ENCODE measurements at regions not wholly inside any gene's neighbourhood (a gene's known extent, or its start where the extent isn't known, plus 50 kb on each side); places are given as distances from the start of the nearest gene placed in this dataset.

GRCh38 chr14:89657014-89657413 is 240.0 kb upstream of the FOXN3 start:
- Mint-ChIP-seq H3K4me3 (no peak overlapping the region), H3K36me3 (no peaks in the 10 kb centered on the region), H3K27me3 (peaks cover 4% of the 10 kb centered on the region), H3K4me1 (peaks cover 0 to 13% (median 5%) of the 10 kb centered on the region in 4 donors), H3K9me3 (peaks cover 0 to 4% (median 0%) of the 10 kb centered on the region in 7 donors), H3K27ac (peak overlapping the region in 1 of 3 donors; percentile 30)
- H3K27me3 ChIP-seq (ENCODE audit: control insufficient read depth, insufficient read depth, low read length), result no peaks in the 10 kb centered on the region
- H3K4me1 ChIP-seq (ENCODE audit: control insufficient read depth, insufficient read depth, low read length, poor library complexity, severe bottlenecking), result no peaks in the 10 kb centered on the region
- H3K36me3 ChIP-seq (ENCODE audit: control insufficient read depth, insufficient read depth, low read length), result no peaks in the 10 kb centered on the region
- H3K27ac ChIP-seq (ENCODE audit: insufficient read depth, low read length, poor library complexity, severe bottlenecking), result no peak overlapping the region
- no peaks in the 10 kb centered on the region for H3K9me3 ChIP-seq (ENCODE audit: control insufficient read depth in 2 of 2, low read length in 2 of 2)
- no peak for ATAC-seq (ENCODE audit: low read depth in 2 of 2)
- DNase-seq, result no peak
- H3K4me3 ChIP-seq (ENCODE audit: low read depth, low read length), result no peak overlapping the region

DNA sequence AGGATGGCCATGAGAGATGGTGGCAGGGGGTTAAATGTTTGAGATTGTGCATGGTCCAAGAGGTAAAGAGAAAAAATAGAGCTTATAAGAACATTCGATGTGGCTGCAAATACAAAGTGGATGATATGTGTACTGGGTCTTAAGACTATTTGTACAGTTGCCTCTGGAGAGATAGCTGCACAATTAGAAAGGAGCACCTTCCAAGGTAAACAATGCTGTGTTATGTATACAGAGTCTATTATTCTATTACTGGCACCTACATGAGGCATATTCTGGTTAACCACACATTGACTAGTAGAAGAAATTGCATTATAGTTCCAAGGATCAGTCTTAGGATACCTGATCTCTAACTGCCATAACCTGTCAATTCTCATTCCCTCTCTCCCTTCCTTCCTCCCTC is 238.0 kb upstream of the FOXN3 start:
- no peak overlapping the region for H3K27ac Mint-ChIP-seq
- no peak for ATAC-seq (ENCODE audit: low read depth in 2 of 2)
- Histone ChIP-seq H3K9me3 (ENCODE audit: control insufficient read depth in 2 of 2, low read length in 2 of 2) (no peaks in the 10 kb centered on the region), H3K36me3 (ENCODE audit: control insufficient read depth, insufficient read depth, low read length) (no peaks in the 10 kb centered on the region), H3K4me3 (ENCODE audit: low read depth, low read length) (no peak overlapping the region), H3K27me3 (ENCODE audit: control insufficient read depth, insufficient read depth, low read length) (no peaks in the 10 kb centered on the region), H3K27ac (ENCODE audit: insufficient read depth, low read length, poor library complexity, severe bottlenecking) (no peak overlapping the region), H3K4me1 (ENCODE audit: control insufficient read depth, insufficient read depth, low read length, poor library complexity, severe bottlenecking) (no peaks in the 10 kb centered on the region)
- peaks cover 0 to 13% (median 8%) of the 10 kb centered on the region in 4 donors for H3K4me1 Mint-ChIP-seq
- DNase-seq, result no peak
- H3K27me3 Mint-ChIP-seq, result no peaks in the 10 kb centered on the region
- peaks cover 0 to 4% (median 0%) of the 10 kb centered on the region in 7 donors for H3K9me3 Mint-ChIP-seq
- H3K4me3 Mint-ChIP-seq, result no peak overlapping the region
- H3K36me3 Mint-ChIP-seq, result no peaks in the 10 kb centered on the region

DNA sequence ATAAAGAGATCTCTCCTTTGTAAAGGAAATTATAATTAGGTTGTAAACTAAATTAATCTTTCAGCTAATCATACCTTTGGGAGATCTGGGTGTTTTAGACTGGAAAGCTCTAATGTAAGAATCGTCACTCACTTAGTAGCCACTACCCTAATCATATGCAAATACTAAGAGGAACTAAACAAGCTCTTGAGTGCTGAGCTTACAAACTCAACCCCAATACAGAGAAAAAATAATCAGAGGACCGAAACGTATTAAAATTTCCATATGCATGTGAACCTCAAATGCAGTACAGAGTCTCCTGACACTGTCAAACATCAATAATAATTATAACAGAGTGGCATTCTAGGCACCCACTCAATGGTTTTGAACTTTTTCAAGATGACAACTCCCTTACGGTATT is 235.3 kb upstream of the FOXN3 start:
- ATAC-seq (ENCODE audit: low read depth in 2 of 2) (no peak), DNase-seq (no peak)
- Mint-ChIP-seq H3K9me3 (peaks cover 0 to 4% (median 0%) of the 10 kb centered on the region in 7 donors), H3K36me3 (no peaks in the 10 kb centered on the region), H3K27ac (no peak overlapping the region), H3K27me3 (peaks cover 5% of the 10 kb centered on the region), H3K4me3 (no peak overlapping the region), H3K4me1 (peaks cover 11 to 20% (median 13%) of the 10 kb centered on the region in 4 donors)
- H3K9me3 ChIP-seq (ENCODE audit: control insufficient read depth in 2 of 2, low read length in 2 of 2), result no peaks in the 10 kb centered on the region
- H3K4me3 ChIP-seq (ENCODE audit: low read depth, low read length), result no peak overlapping the region
- H3K4me1 ChIP-seq (ENCODE audit: control insufficient read depth, insufficient read depth, low read length, poor library complexity, severe bottlenecking), result peaks cover 4% of the 10 kb centered on the region
- H3K27ac ChIP-seq (ENCODE audit: insufficient read depth, low read length, poor library complexity, severe bottlenecking), result no peak overlapping the region
- H3K36me3 ChIP-seq (ENCODE audit: control insufficient read depth, insufficient read depth, low read length), result no peaks in the 10 kb centered on the region
- no peaks in the 10 kb centered on the region for H3K27me3 ChIP-seq (ENCODE audit: control insufficient read depth, insufficient read depth, low read length)

DNA sequence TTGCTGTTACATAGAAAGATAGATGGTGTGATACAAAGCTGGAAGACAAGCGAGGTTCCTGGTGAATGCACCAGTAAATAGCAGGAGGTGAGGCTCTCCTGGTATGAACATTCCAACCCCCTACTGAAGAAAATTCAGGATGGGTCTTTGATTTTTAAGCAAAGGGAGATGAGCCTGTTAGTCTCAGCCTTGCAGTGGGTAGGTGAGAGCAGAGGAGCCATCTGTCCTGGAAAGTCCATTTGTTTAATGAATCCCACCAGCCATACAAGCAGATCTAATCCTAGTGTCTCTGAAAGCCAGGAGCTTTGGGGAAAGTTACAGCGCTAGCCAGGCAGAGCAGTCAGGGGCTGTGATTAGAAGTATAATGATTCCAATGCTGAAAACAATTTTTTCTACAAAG is 234.8 kb upstream of the FOXN3 start:
- Mint-ChIP-seq H3K27me3 (peaks cover 5% of the 10 kb centered on the region), H3K27ac (no peak overlapping the region), H3K9me3 (peaks cover 0 to 3% (median 0%) of the 10 kb centered on the region in 7 donors), H3K4me1 (peaks cover 11 to 19% (median 12%) of the 10 kb centered on the region in 4 donors), H3K4me3 (no peak overlapping the region), H3K36me3 (no peaks in the 10 kb centered on the region)
- no peaks in the 10 kb centered on the region for H3K27me3 ChIP-seq (ENCODE audit: control insufficient read depth, insufficient read depth, low read length)
- ATAC-seq (ENCODE audit: low read depth in 2 of 2) (no peak), DNase-seq (no peak)
- H3K27ac ChIP-seq (ENCODE audit: insufficient read depth, low read length, poor library complexity, severe bottlenecking), result no peak overlapping the region
- H3K9me3 ChIP-seq (ENCODE audit: control insufficient read depth in 2 of 2, low read length in 2 of 2), result no peaks in the 10 kb centered on the region
- H3K4me3 ChIP-seq (ENCODE audit: low read depth, low read length), result no peak overlapping the region
- no peaks in the 10 kb centered on the region for H3K36me3 ChIP-seq (ENCODE audit: control insufficient read depth, insufficient read depth, low read length)
- peaks cover 4% of the 10 kb centered on the region for H3K4me1 ChIP-seq (ENCODE audit: control insufficient read depth, insufficient read depth, low read length, poor library complexity, severe bottlenecking)

- H3K9me3 Mint-ChIP-seq, result peaks cover 0 to 1% (median 0%) of the 10 kb centered on the region in 7 donors
- H3K4me3 Mint-ChIP-seq, result no peak overlapping the region
- no peaks in the 10 kb centered on the region for H3K27me3 ChIP-seq (ENCODE audit: control insufficient read depth, insufficient read depth, low read length)
- peaks cover 4% of the 10 kb centered on the region for H3K4me1 ChIP-seq (ENCODE audit: control insufficient read depth, insufficient read depth, low read length, poor library complexity, severe bottlenecking)
- no peak overlapping the region for H3K27ac ChIP-seq (ENCODE audit: insufficient read depth, low read length, poor library complexity, severe bottlenecking)
- H3K36me3 Mint-ChIP-seq, result no peaks in the 10 kb centered on the region
- no peak overlapping the region for H3K27ac Mint-ChIP-seq
- DNase-seq, result peak in 1 of 3 donors; percentile 44
- H3K4me1 Mint-ChIP-seq, result peaks cover 11 to 16% (median 12%) of the 10 kb centered on the region in 4 donors
- H3K27me3 Mint-ChIP-seq, result peaks cover 5% of the 10 kb centered on the region
- no peaks in the 10 kb centered on the region for H3K36me3 ChIP-seq (ENCODE audit: control insufficient read depth, insufficient read depth, low read length)
- H3K4me3 ChIP-seq (ENCODE audit: low read depth, low read length), result no peak overlapping the region
- no peak for ATAC-seq (ENCODE audit: low read depth in 2 of 2)
- H3K9me3 ChIP-seq (ENCODE audit: control insufficient read depth in 2 of 2, low read length in 2 of 2), result no peaks in the 10 kb centered on the region
These were observed 233.3 kb upstream of the FOXN3 start for GRCh38 chr14:89650077-89650978.

- DNase-seq, result no peak
- no peaks in the 10 kb centered on the region for H3K36me3 Mint-ChIP-seq
- H3K4me1 ChIP-seq (ENCODE audit: control insufficient read depth, insufficient read depth, low read length, poor library complexity, severe bottlenecking), result peaks cover 4% of the 10 kb centered on the region
- no peak overlapping the region for H3K27ac ChIP-seq (ENCODE audit: insufficient read depth, low read length, poor library complexity, severe bottlenecking)
- peaks cover 10 to 16% (median 11%) of the 10 kb centered on the region in 4 donors for H3K4me1 Mint-ChIP-seq
- H3K36me3 ChIP-seq (ENCODE audit: control insufficient read depth, insufficient read depth, low read length), result no peaks in the 10 kb centered on the region
- H3K27ac Mint-ChIP-seq, result no peak overlapping the region
- H3K4me3 Mint-ChIP-seq, result no peak overlapping the region
- H3K9me3 Mint-ChIP-seq, result peaks cover 0 to 1% (median 0%) of the 10 kb centered on the region in 7 donors
- no peaks in the 10 kb centered on the region for H3K27me3 ChIP-seq (ENCODE audit: control insufficient read depth, insufficient read depth, low read length)
- no peak for ATAC-seq (ENCODE audit: low read depth in 2 of 2)
- no peaks in the 10 kb centered on the region for H3K9me3 ChIP-seq (ENCODE audit: control insufficient read depth in 2 of 2, low read length in 2 of 2)
- H3K27me3 Mint-ChIP-seq, result peaks cover 5% of the 10 kb centered on the region
- no peak overlapping the region for H3K4me3 ChIP-seq (ENCODE audit: low read depth, low read length)
These were observed 232.5 kb upstream of the FOXN3 start for GRCh38 chr14:89649451-89650075.

- DNase-seq, result no peak
- Mint-ChIP-seq H3K27ac (peak overlapping the region in 2 of 3 donors; percentile 11 to 44), H3K27me3 (peaks cover 5% of the 10 kb centered on the region), H3K36me3 (no peaks in the 10 kb centered on the region), H3K4me1 (peaks cover 10 to 17% (median 13%) of the 10 kb centered on the region in 4 donors), H3K4me3 (no peak overlapping the region), H3K9me3 (peaks cover 0 to 1% (median 0%) of the 10 kb centered on the region in 7 donors)
- Histone ChIP-seq H3K27me3 (ENCODE audit: control insufficient read depth, insufficient read depth, low read length) (no peaks in the 10 kb centered on the region), H3K9me3 (ENCODE audit: control insufficient read depth in 2 of 2, low read length in 2 of 2) (no peaks in the 10 kb centered on the region), H3K27ac (ENCODE audit: insufficient read depth, low read length, poor library complexity, severe bottlenecking) (no peak overlapping the region), H3K4me1 (ENCODE audit: control insufficient read depth, insufficient read depth, low read length, poor library complexity, severe bottlenecking) (peaks cover 4% of the 10 kb centered on the region), H3K36me3 (ENCODE audit: control insufficient read depth, insufficient read depth, low read length) (no peaks in the 10 kb centered on the region), H3K4me3 (ENCODE audit: low read depth, low read length) (no peak overlapping the region)
- no peak for ATAC-seq (ENCODE audit: low read depth in 2 of 2)
These were observed 231.9 kb upstream of the FOXN3 start for GRCh38 chr14:89648924-89649323.
